ENCODE measurements at regions not wholly inside any gene's neighbourhood (a gene's known extent, or its start where the extent isn't known, plus 50 kb on each side); places are given as distances from the start of the nearest gene placed in this dataset.

DNA sequence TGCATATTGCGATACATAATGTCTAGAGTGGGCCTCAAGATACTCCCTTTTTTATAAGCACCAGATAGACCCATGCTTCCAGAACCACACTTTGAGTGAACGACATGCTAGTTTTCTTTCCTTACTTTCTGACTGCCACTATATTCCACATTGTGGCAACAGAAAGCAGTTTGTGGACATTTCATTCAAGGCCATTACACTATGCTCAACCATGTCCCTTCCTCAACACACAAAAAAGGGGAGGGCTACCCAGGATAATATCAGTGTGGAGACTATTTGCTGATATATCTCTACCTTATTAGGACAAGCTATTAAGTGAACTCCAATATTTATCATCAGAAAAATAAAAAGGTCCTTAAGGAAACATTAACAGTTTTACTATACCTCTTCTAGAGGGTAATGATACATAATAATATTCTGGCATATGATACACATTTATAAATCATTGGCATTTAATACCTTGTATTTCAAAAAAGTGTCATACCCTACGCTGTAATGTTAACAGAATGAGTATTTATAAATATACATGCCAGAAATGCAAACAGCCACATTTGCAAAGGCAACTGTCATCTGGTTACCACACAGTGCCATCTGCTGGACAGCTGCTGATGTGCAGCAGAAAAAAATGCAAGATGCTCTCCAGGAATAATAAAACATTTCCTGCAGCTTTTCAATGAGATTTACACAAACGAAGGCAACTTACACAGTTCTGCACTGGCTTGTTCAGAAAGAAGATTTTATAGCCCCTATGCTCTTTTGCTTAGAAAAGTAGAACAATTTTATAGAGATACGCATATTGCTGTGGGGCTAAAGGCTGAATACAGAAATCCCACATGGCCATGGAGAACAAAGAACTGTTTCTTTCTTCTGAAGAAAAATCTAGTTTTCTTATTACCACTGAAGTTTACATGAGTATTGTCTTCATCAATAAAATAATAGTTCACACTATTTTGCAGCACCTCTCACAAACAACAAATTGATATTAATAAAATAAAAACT is 182.2 kb upstream of the GRIP1 start:
- TF ChIP-seq, protein P1, sequence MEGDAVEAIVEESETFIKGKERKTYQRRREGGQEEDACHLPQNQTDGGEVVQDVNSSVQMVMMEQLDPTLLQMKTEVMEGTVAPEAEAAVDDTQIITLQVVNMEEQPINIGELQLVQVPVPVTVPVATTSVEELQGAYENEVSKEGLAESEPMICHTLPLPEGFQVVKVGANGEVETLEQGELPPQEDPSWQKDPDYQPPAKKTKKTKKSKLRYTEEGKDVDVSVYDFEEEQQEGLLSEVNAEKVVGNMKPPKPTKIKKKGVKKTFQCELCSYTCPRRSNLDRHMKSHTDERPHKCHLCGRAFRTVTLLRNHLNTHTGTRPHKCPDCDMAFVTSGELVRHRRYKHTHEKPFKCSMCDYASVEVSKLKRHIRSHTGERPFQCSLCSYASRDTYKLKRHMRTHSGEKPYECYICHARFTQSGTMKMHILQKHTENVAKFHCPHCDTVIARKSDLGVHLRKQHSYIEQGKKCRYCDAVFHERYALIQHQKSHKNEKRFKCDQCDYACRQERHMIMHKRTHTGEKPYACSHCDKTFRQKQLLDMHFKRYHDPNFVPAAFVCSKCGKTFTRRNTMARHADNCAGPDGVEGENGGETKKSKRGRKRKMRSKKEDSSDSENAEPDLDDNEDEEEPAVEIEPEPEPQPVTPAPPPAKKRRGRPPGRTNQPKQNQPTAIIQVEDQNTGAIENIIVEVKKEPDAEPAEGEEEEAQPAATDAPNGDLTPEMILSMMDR (conservative IDR thresholded peaks at IDR 0.05; ENCODE audit: low read length) = peak; percentile 100
- TF ChIP-seq EZH2phosphoT487 (IDR thresholded peaks at IDR 0.05; ENCODE audit: borderline replicate concordance, low read depth, low read length) = no peak
